Peyer's patch (tissue), 4 donors: ENCODE measurements at regions not wholly inside any gene's neighbourhood (a gene's known extent, or its start where the extent isn't known, plus 50 kb on each side); places are given as distances from the start of the nearest gene placed in this dataset.

Source experiments
- CTCF ChIP-seq, 6 experiments: fragments of 450-650 bp in 4 of 6; fragments of 200-600 bp in 2 of 6; sonication (generic) in 1 of 6; IDR thresholded peaks; one replicate each; pipeline ENCODE4 v1.5.1; 2017 to 2019; ENCODE audit warnings: antibody characterized with exemption in 6 of 6, mild to moderate bottlenecking in 3 of 6, moderate library complexity in 1 of 6
- POLR2A ChIP-seq, 2 donors: fragments of 450-650 bp; IDR thresholded peaks; one replicate each; pipeline ENCODE4 v1.5.1; 2017; ENCODE audit warnings: antibody characterized with exemption in 2 of 2, mild to moderate bottlenecking in 2 of 2, moderate library complexity in 2 of 2

GRCh38 chrX:121349263-121349662 is 301.9 kb downstream of the GLUD2 start:
- TF ChIP-seq POLR2A (IDR thresholded peaks at IDR 0.05) (no peak), CTCF (IDR thresholded peaks at IDR 0.05) (no peak)
